GM12801 (cell line): ENCODE measurements at regions not wholly inside any gene's neighbourhood (a gene's known extent, or its start where the extent isn't known, plus 50 kb on each side); places are given as distances from the start of the nearest gene placed in this dataset.

Experiments
- TF ChIP-seq, protein P1 (sequence below): IDR thresholded peaks from one replicate; pipeline ENCODE4 v1.5.1; 2011; ENCODE audit warnings: control low read depth; ENCODE audit not compliant: insufficient read length; ENCODE audit errors: extremely low read depth

- TF ChIP-seq, protein P1, sequence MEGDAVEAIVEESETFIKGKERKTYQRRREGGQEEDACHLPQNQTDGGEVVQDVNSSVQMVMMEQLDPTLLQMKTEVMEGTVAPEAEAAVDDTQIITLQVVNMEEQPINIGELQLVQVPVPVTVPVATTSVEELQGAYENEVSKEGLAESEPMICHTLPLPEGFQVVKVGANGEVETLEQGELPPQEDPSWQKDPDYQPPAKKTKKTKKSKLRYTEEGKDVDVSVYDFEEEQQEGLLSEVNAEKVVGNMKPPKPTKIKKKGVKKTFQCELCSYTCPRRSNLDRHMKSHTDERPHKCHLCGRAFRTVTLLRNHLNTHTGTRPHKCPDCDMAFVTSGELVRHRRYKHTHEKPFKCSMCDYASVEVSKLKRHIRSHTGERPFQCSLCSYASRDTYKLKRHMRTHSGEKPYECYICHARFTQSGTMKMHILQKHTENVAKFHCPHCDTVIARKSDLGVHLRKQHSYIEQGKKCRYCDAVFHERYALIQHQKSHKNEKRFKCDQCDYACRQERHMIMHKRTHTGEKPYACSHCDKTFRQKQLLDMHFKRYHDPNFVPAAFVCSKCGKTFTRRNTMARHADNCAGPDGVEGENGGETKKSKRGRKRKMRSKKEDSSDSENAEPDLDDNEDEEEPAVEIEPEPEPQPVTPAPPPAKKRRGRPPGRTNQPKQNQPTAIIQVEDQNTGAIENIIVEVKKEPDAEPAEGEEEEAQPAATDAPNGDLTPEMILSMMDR: no peak
These were observed 362.8 kb downstream of the DMAC1 start for GRCh38 chr9:7436754-7437153.

GRCh38 chr9:7433508-7434292 lies 365.9 kb downstream of the DMAC1 start:
- TF ChIP-seq, protein P1: no peak

GRCh38 chr9:7432989-7433388 lies 366.6 kb downstream of the DMAC1 start:
- TF ChIP-seq, protein P1: no peak

DNA sequence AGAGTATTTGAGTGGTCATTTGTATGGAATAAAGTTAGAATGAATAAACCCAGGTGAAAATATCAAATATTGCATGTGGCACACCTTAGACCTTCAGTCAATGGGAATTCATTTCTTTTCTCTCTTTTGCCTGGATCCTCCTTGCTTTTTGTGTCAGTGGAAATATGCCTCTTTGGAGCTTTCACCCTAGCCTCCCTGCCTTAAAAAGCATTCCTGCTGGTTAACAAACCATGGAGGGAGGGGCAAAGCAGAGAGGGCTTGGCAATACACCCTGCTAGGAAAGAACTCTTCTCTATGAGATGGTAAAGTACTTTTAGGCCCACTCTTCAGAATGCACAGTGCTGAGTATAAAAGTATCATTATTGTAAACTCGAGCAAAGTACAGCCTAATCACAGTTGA lies 383.7 kb downstream of the DMAC1 start:
- TF ChIP-seq, protein P1: no peak

DNA sequence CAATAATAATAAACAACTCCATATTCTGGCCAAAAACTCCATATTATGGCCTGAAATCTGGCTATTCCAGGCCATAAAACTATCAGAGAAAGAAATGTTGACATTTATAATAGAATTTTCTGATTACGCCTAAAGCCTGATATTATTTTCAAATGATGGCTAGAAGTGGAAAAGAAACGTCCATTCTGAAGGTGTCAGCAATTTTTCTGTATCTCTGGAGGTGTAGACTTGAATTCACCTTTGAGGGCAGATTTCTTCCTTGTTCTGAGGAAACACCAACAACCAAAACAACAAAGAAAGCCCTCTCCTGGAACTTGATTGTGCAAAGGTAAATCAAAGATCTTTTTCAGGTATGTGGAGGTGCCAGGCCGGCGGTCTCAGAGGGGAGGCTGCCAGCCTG lies 390.7 kb downstream of the DMAC1 start:
- TF ChIP-seq, protein P1: no peak

GRCh38 chr9:7407246-7407645 lies 392.3 kb downstream of the DMAC1 start:
- TF ChIP-seq, protein P1: no peak

DNA sequence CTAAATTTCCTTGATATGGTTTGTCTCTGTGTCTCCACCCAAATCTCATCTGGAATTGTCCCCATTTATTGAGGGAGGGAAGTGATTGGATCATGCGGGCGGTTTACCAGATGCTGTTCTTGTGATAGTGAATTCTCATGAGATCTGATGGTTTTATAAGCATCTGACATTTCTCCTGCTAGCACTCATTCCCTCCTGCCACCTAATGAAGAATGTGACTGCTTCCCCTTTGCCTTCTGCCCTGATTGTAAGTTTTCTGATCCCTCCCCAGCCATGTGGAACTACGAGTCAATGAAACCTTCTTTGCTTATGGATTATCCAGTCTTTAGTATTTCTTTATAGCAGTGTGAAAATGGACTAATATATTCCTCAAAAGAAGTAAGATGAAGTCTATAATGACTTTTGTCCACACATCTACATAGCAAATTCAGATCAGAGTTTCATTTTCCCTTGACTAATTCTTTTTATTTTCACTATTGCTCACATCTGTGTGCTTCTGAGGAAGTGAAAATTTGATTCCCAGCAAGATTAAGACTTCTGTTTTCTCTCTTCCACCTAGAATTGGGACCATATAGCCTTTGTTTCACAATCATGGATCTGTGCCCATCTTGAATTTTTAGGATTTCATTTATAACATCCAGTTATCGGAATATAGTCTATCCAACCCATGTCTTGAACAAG lies 393.5 kb downstream of the DMAC1 start:
- TF ChIP-seq, protein P1: no peak
